NCI-H526 (cell line): ENCODE measurements at regions not wholly inside any gene's neighbourhood (a gene's known extent, or its start where the extent isn't known, plus 50 kb on each side); places are given as distances from the start of the nearest gene placed in this dataset.
A peak's percentile ranks its signal among the peaks of the same experiment; 100 is the strongest.
"Not testable (repeated sequence)": the region's sequence is repeated elsewhere in the genome, so short reads cannot be mapped to it uniquely, and the experiment has no call there.

Source experiments
- DNase-seq, 2 experiments: peaks; one replicate each; lab custom pipeline; 2025; lab: John Stamatoyannopoulos, UW

DNA sequence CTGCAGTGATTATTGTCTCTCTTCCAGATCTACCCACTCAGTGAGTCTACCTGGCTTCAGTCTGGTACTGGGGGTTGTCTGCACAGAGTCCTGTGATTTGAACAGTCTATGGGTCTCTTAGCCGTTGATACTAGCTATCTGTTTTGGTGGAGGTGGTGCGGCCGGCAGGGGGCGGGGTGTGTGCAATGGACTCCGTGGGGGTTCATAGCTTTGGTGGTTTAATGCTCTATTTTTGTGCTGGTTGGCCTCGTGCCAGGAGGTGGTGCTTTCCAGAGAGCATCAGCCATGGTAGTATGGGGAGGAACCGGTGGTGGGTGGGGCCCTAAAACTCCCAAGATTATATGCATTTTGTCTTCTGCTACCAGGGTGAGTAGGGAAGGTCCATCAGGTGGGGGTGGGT is 1120.1 kb upstream of the FAM98A start:
- no peak for DNase-seq

- DNase-seq, result no peak
Measured at GRCh38 chr2:34705551-34706247, 1106.6 kb upstream of the FAM98A start.

DNA sequence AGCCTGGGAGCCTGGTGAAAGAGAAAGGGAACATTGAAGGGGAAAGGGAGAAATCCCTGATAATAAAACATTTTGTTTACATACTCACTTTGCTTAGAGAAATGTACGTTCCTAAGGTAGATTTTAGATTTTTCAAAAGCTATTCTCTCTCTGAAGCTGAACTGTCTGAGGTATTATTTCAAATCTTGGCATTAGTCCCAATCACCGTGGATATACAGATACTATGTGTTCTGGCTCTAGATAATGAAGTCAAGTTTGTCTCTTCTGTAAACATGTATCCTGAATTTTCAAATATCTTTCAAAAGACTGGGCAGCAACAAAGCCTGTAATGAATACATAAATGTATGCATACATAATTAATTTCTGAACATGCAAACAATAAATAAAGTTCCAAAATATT is 1104.2 kb upstream of the FAM98A start:
- no peak for DNase-seq

GRCh38 chr2:34702391-34702790 is 1103.3 kb upstream of the FAM98A start:
- DNase-seq, result not testable (repeated sequence)

- not testable (repeated sequence) for DNase-seq
Measured at GRCh38 chr2:34677591-34677990, 1078.5 kb upstream of the FAM98A start.

GRCh38 chr2:34677119-34677531 is 1078.0 kb upstream of the FAM98A start:
- DNase-seq, result not testable (repeated sequence)

GRCh38 chr2:34670482-34670881 is 1071.4 kb upstream of the FAM98A start:
- DNase-seq, result no peak

DNA sequence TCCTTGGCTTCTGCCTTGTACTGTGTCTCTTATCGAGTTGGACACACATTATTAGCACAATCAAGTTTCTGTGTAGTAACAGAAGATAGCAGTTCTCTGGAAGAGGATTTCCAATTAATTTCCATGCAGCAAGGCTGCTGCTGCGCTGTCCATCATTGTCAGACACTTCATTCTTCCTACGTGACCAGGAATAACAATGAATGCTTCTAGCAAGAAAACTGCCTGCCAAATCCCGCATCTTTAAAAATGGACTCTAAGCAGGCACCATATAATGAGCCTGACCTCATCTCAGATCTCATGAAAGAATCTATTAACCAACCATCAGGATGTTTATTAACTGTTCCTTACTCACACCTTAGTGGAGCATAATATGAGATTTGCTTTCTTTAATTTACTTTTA is 1067.7 kb upstream of the FAM98A start:
- DNase-seq, result no peak

DNA sequence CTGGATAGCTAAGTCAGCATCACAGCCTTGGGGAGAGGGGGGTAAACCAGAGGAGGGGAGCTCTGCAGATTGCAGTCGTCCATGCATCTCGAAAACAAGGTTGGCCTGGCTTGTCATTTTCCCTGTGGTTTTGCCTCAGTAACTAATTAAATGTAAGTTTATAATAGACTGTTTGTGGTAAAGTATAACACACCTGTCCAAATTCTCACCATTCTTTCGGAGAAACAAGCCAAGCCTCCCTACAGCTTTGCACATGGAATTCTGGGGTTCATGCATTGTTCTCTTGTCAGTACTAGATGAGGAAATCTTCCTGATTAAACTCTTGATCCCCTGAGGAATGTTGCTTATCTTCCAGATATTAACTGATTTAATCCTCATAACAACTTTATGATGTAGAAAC is 1065.2 kb upstream of the FAM98A start:
- DNase-seq, result no peak

GRCh38 chr2:34663314-34663713 is 1064.2 kb upstream of the FAM98A start:
- no peak for DNase-seq

DNA sequence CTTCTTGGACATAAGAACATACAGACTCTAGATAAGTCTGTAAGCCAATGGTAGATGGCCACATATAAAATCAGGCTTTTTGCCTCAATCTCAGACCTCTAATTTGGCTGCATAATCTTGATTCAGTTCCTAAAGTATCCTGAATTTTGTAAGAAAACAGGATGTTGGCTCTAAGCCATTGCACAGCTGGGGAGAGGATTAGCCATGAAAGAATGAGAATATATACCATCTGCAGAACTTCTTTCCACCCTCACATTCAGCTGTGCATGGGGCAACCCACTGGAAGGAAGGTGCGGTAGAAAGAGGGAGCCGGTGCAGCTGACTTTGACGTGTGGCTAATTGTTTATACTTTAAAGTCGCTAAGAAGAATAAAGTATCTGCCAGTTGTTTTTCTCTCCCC is 1061.6 kb upstream of the FAM98A start:
- no peak for DNase-seq

DNA sequence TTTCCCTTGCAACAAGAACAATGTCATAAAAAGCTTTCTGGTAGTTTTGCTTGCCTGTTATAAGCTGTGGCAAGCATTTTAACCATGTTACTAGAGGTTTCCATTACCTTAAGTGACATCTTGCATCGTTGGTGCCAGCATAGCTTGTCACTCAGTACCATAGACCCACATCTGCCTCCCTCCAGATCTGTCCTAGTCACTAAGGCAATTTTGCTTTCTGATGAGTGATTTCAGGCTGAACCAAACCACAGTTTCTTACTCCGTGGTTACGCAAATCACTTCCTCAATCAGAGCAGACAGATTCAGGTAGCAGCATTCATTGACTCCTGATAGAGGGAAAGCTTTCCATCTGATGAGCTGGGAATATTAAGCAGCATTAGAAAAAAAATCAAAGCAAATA is 1057.5 kb upstream of the FAM98A start:
- no peak for DNase-seq

- no peak for DNase-seq
Measured at GRCh38 chr2:34652636-34653035, 1053.5 kb upstream of the FAM98A start.

DNA sequence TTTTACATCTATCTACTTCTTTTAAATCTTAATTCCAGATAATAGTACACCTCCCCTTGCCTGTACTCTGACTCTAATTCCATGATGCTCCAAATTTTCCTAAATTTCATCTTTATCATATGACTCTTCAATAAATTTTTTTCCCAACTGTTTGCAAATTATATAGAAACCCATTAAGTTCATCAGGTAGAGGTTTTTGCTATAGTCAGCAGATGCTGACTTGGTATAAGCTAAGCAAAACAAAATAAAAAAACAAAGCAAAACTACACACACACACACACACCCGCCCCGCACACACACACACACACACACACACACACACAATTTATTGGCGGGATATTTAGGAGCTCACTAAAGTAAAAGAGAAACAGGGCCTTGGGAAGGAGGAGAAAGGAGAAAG is 1047.8 kb upstream of the FAM98A start:
- DNase-seq, result no peak

GRCh38 chr2:34632327-34632726 is 1033.2 kb upstream of the FAM98A start:
- no peak for DNase-seq

GRCh38 chr2:34627003-34627402 is 1027.9 kb upstream of the FAM98A start:
- DNase-seq, result no peak

DNA sequence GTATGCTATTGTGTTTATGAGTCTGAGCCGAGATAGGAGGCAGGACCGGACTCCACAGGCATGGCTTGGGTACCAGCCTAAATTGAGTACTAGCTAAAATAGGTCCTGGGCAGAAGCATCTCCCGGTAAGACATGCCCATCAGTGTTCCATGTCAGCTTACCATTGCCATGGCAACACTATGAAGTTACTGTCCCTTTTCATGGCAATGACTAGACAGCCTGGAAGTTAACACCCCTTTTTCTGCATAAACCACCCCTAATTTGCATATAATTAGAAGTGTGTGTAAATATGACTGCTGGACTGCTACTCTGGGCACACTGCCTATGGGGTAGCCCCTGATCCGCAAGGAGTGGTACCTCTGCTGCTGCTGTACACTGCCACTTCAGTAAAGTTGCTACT is 1005.1 kb upstream of the FAM98A start:
- peak; percentile 3 to 21 for DNase-seq

- DNase-seq, result no peak
Measured at GRCh38 chr2:34602262-34602661, 1003.2 kb upstream of the FAM98A start.

DNA sequence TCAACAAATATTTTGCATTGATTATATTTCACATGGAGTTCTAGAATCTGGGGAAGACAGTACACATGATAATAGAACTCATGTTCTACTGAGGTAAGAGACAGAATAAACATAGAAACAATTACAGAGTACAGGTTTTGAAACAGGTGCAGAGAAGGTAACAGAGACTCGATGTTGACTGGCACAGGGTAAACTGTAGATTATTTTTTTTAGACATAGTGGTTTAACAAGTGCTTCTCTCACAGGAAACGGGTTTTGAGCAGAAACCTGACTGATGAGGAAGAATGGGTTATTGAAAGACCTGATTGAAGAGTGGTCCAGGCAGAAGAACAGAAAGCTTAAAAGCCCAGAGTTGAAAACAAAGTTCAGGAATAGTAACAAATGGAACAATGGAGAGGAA is 1002.5 kb upstream of the FAM98A start:
- DNase-seq, result no peak

GRCh38 chr2:34578641-34579040 is 979.5 kb upstream of the FAM98A start:
- no peak for DNase-seq

GRCh38 chr2:34570266-34570872 is 971.3 kb upstream of the FAM98A start:
- DNase-seq, result peak in 1 of 2 experiments; percentile 58

DNA sequence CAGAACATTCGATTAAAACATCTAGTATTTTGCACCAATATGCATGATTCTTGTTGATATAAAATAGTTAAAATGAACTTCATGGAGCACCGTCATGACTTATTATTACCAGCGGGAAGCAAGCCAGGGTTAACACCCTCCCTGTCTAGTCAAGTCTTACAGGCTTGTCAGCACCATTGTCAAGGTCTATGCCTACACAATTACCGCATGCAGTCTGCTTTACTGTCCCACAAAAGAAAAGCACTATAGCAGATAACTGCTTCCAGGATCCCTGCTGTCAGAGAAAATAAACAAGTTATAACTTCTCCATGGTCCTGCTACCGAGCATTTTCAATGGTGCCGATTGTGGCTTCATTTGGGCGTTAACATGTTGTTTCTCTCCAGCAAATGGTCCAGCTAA is 968.0 kb upstream of the FAM98A start:
- DNase-seq, result no peak

DNA sequence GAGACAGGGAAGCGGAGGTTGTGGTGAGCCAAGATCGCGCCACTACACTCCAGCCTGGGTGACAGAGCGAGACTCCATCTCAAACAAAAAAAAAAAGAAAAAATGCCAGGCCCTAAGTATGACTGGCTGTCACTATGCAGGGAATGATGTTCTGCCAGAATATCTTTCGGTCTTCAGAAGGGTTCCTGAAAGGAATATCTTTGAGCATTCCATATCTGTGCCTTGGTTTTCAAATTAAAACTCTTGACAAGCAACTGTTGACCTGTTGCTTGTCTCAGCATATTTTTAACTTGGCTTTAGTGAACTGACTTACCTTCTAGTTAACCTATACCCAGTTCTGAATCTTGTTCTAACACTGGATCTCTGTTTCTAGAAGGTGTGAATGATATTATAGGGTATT is 953.2 kb upstream of the FAM98A start:
- no peak for DNase-seq
